HEK293T (cell line): ENCODE measurements at regions not wholly inside any gene's neighbourhood (a gene's known extent, or its start where the extent isn't known, plus 50 kb on each side); places are given as distances from the start of the nearest gene placed in this dataset.

Experiments used
- ARNT ChIP-seq: fragments of 450-650 bp; IDR thresholded peaks from 2 replicates; pipeline ENCODE4 v1.6.1; 2017; ENCODE audit warnings: mild to moderate bottlenecking
- FOXM1 ChIP-seq: fragments of 450-650 bp; IDR thresholded peaks from 2 replicates; pipeline ENCODE4 v1.6.1; 2017; ENCODE audit warnings: mild to moderate bottlenecking, borderline replicate concordance
- LEF1 ChIP-seq: fragments of 450-650 bp; IDR thresholded peaks from 2 replicates; pipeline ENCODE4 v1.6.1; 2017; ENCODE audit warnings: mild to moderate bottlenecking, borderline replicate concordance
- SP1 ChIP-seq: fragments of 450-650 bp; IDR thresholded peaks from 2 replicates; pipeline ENCODE4 v1.6.1; 2017
- SUZ12 ChIP-seq: fragments of 450-650 bp; IDR thresholded peaks from 2 replicates; pipeline ENCODE4 v1.6.1; 2016; ENCODE audit warnings: mild to moderate bottlenecking
- TF ChIP-seq, protein P1 (sequence below): fragments of 450-650 bp; IDR thresholded peaks from 2 replicates; pipeline ENCODE4 v1.6.1; 2016

DNA sequence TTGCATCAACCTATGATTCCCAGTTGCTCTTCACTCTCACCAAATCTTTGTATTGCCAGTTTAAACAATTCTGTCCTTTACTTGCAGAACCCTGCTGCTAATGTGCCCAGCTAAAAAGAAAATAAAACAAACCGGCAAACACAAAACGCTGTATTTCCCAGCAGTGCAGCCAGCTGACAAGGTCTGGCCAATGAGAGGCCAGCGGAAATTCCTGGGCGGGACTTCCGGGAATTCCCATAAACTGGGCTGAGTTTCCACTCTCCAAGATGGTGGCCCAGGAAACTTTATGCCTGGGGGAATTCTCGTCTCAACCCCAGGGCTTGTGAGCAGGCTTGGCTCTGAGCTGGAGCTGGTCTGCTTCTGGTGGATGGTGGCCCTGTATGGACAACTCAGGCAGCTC, 807.3 kb upstream of the TMEM132C start:
- TF ChIP-seq FOXM1: no peak
- TF ChIP-seq LEF1: no peak
- no peak for TF ChIP-seq ARNT
- no peak for TF ChIP-seq SUZ12
- TF ChIP-seq, protein P1, sequence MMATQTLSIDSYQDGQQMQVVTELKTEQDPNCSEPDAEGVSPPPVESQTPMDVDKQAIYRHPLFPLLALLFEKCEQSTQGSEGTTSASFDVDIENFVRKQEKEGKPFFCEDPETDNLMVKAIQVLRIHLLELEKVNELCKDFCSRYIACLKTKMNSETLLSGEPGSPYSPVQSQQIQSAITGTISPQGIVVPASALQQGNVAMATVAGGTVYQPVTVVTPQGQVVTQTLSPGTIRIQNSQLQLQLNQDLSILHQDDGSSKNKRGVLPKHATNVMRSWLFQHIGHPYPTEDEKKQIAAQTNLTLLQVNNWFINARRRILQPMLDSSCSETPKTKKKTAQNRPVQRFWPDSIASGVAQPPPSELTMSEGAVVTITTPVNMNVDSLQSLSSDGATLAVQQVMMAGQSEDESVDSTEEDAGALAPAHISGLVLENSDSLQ: no peak
- no peak for TF ChIP-seq SP1
